ENCODE measurements at regions not wholly inside any gene's neighbourhood (a gene's known extent, or its start where the extent isn't known, plus 50 kb on each side); places are given as distances from the start of the nearest gene placed in this dataset.

GRCh38 chr13:99843872-99844271 lies 127.7 kb downstream of the ZIC5 start:
- H4K20me1 ChIP-seq (ENCODE audit: control insufficient read depth, insufficient read depth, low read depth, low read length) = no peaks in the 10 kb centered on the region
- no peaks in the 10 kb centered on the region for H3K79me2 ChIP-seq (ENCODE audit: control insufficient read depth, low read length)
- H3K4me2 ChIP-seq (ENCODE audit: low read length) = no peak overlapping the region
- no peak overlapping the region for H3K27ac ChIP-seq (ENCODE audit: low read depth, low read length)
- no peaks in the 10 kb centered on the region for H3K36me3 ChIP-seq (ENCODE audit: control insufficient read depth, low read length)
- H3K27me3 ChIP-seq (ENCODE audit: control insufficient read depth, low read length) = no peaks in the 10 kb centered on the region
- H3F3A ChIP-seq (ENCODE audit: control insufficient read depth, insufficient read depth) = no peaks in the 10 kb centered on the region
- H3K4me3 ChIP-seq (ENCODE audit: low read length) = no peak overlapping the region
- H3K9me2 ChIP-seq (replicated peaks; ENCODE audit: control insufficient read depth, low read length) = no peaks in the 10 kb centered on the region
- no peaks in the 10 kb centered on the region for H3K9me3 ChIP-seq (ENCODE audit: control insufficient read depth, insufficient read depth, low read length)
- H3K4me1 ChIP-seq (ENCODE audit: control insufficient read depth, low read length) = no peaks in the 10 kb centered on the region
- TF ChIP-seq CTCF (IDR thresholded peaks at IDR 0.05; ENCODE audit: low read depth, low read length, poor library complexity, severe bottlenecking) = no peak
- TF ChIP-seq EZH2phosphoT487 (IDR thresholded peaks at IDR 0.05; ENCODE audit: borderline replicate concordance, low read length) = no peak

- TF ChIP-seq EZH2phosphoT487 (IDR thresholded peaks at IDR 0.05; ENCODE audit: borderline replicate concordance, low read length) (no peak), CTCF (IDR thresholded peaks at IDR 0.05; ENCODE audit: low read depth, low read length, poor library complexity, severe bottlenecking) (no peak)
- no peaks in the 10 kb centered on the region for H3K36me3 ChIP-seq (ENCODE audit: control insufficient read depth, low read length)
These were observed 129.2 kb downstream of the ZIC5 start for GRCh38 chr13:99842405-99842804.

GRCh38 chr13:99836291-99836690 lies 135.3 kb downstream of the ZIC5 start:
- Histone ChIP-seq H4K20me1 (ENCODE audit: control insufficient read depth, insufficient read depth, low read depth, low read length) (no peaks in the 10 kb centered on the region), H3K4me3 (ENCODE audit: low read length) (no peak overlapping the region), H3K27me3 (ENCODE audit: control insufficient read depth, low read length) (no peaks in the 10 kb centered on the region), H3K36me3 (ENCODE audit: control insufficient read depth, low read length) (no peaks in the 10 kb centered on the region), H3K9me2 (replicated peaks; ENCODE audit: control insufficient read depth, low read length) (no peaks in the 10 kb centered on the region), H3K4me1 (ENCODE audit: control insufficient read depth, low read length) (no peaks in the 10 kb centered on the region), H3K79me2 (ENCODE audit: control insufficient read depth, low read length) (no peaks in the 10 kb centered on the region), H3K4me2 (ENCODE audit: low read length) (no peak overlapping the region), H3K27ac (ENCODE audit: low read depth, low read length) (no peak overlapping the region), H3F3A (ENCODE audit: control insufficient read depth, insufficient read depth) (no peaks in the 10 kb centered on the region), H3K9me3 (ENCODE audit: control insufficient read depth, insufficient read depth, low read length) (no peaks in the 10 kb centered on the region)
- TF ChIP-seq EZH2phosphoT487 (IDR thresholded peaks at IDR 0.05; ENCODE audit: borderline replicate concordance, low read length) (no peak), CTCF (IDR thresholded peaks at IDR 0.05; ENCODE audit: low read depth, low read length, poor library complexity, severe bottlenecking) (no peak)

More at GRCh38 chr13:99842405-99842804, 129.2 kb downstream of the ZIC5 start:
- H3F3A ChIP-seq (ENCODE audit: control insufficient read depth, insufficient read depth) = no peaks in the 10 kb centered on the region
- H3K27me3 ChIP-seq (ENCODE audit: control insufficient read depth, low read length) = no peaks in the 10 kb centered on the region
- no peaks in the 10 kb centered on the region for H3K9me3 ChIP-seq (ENCODE audit: control insufficient read depth, insufficient read depth, low read length)
- no peaks in the 10 kb centered on the region for H3K9me2 ChIP-seq (replicated peaks; ENCODE audit: control insufficient read depth, low read length)
- no peaks in the 10 kb centered on the region for H3K79me2 ChIP-seq (ENCODE audit: control insufficient read depth, low read length)
- no peak overlapping the region for H3K4me3 ChIP-seq (ENCODE audit: low read length)
- H3K4me2 ChIP-seq (ENCODE audit: low read length) = no peak overlapping the region
- H3K4me1 ChIP-seq (ENCODE audit: control insufficient read depth, low read length) = no peaks in the 10 kb centered on the region
- H3K27ac ChIP-seq (ENCODE audit: low read depth, low read length) = no peak overlapping the region
- H4K20me1 ChIP-seq (ENCODE audit: control insufficient read depth, insufficient read depth, low read depth, low read length) = no peaks in the 10 kb centered on the region

GRCh38 chr13:99835442-99835841 lies 136.1 kb downstream of the ZIC5 start:
- H3K9me2 ChIP-seq (replicated peaks; ENCODE audit: control insufficient read depth, low read length) = no peaks in the 10 kb centered on the region
- 0 out of 2 replicates have a peak, but pooled peaks cover 1% of the 10 kb centered on the region for H3K27me3 ChIP-seq (ENCODE audit: control insufficient read depth, low read length)
- TF ChIP-seq CTCF (IDR thresholded peaks at IDR 0.05; ENCODE audit: low read depth, low read length, poor library complexity, severe bottlenecking) (no peak), EZH2phosphoT487 (IDR thresholded peaks at IDR 0.05; ENCODE audit: borderline replicate concordance, low read length) (no peak)
- no peak overlapping the region for H3K4me3 ChIP-seq (ENCODE audit: low read length)
- no peaks in the 10 kb centered on the region for H3K4me1 ChIP-seq (ENCODE audit: control insufficient read depth, low read length)
- H3K36me3 ChIP-seq (ENCODE audit: control insufficient read depth, low read length) = no peaks in the 10 kb centered on the region
- no peak overlapping the region for H3K4me2 ChIP-seq (ENCODE audit: low read length)
- no peaks in the 10 kb centered on the region for H3K9me3 ChIP-seq (ENCODE audit: control insufficient read depth, insufficient read depth, low read length)
- H4K20me1 ChIP-seq (ENCODE audit: control insufficient read depth, insufficient read depth, low read depth, low read length) = no peaks in the 10 kb centered on the region
- H3K79me2 ChIP-seq (ENCODE audit: control insufficient read depth, low read length) = no peaks in the 10 kb centered on the region
- H3F3A ChIP-seq (ENCODE audit: control insufficient read depth, insufficient read depth) = no peaks in the 10 kb centered on the region
- no peak overlapping the region for H3K27ac ChIP-seq (ENCODE audit: low read depth, low read length)
